ENCODE measurements at regions not wholly inside any gene's neighbourhood (a gene's known extent, or its start where the extent isn't known, plus 50 kb on each side); places are given as distances from the start of the nearest gene placed in this dataset.

DNA sequence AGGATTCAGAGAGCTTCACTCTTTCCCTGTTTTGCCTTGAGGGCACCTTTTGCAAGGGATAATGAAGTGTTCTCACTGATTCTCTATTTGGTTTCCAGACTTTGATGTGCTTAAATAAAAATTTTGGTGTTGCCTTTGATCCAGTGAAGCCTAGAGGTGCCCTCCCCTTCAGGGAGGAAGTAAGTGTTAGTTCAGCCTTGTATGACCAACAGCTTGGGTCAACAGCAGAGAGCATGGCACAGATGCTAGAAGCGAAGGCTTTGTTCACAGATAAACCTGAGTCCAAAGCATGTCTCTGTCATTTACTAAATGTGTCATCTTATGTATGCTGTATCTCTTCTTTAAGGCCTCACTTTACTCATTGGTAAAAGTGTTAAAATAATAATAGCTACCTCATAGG, 52.8 kb upstream of the STXBP6 start:
- no peak overlapping the region for H3K27ac ChIP-seq (ENCODE audit: insufficient read depth, low read length, poor library complexity, severe bottlenecking)
- no peak overlapping the region for H3K4me3 ChIP-seq (ENCODE audit: insufficient read depth, low read depth, low read length, poor library complexity, severe bottlenecking)
- no peak for DNase-seq
- no peaks in the 10 kb centered on the region for H3K36me3 ChIP-seq (ENCODE audit: control insufficient read depth, insufficient read depth, low read length)
- no peaks in the 10 kb centered on the region for H3K27me3 ChIP-seq (replicated peaks; ENCODE audit: control insufficient read depth, insufficient read depth, low read length, poor library complexity, severe bottlenecking)
- no peaks in the 10 kb centered on the region for H3K4me1 ChIP-seq (ENCODE audit: control insufficient read depth, insufficient read depth, low read length, poor library complexity, severe bottlenecking)
- H3K9me3 ChIP-seq (ENCODE audit: control insufficient read depth, low read length): no peaks in the 10 kb centered on the region

DNA sequence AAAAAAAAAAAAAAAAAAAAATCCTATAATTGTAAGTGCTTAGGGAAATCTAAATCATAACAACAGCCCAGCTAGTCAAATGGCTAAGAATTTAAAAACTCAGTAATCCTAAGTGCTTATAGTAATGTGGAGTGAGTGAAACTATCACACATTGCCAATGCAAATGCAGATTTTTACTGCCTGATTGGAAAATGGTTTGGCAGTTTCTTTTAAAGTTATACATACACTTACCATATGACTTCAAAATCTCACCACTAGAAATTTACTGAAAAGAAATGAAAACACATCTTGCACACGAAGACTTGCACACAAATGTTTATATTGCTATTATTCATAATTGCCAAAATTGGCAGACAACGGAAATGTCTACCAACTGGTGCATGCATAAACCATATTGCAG, 51.3 kb upstream of the STXBP6 start:
- no peaks in the 10 kb centered on the region for H3K27me3 ChIP-seq (replicated peaks; ENCODE audit: control insufficient read depth, insufficient read depth, low read length, poor library complexity, severe bottlenecking)
- DNase-seq: no peak
- no peaks in the 10 kb centered on the region for H3K9me3 ChIP-seq (ENCODE audit: control insufficient read depth, low read length)
- H3K4me1 ChIP-seq (ENCODE audit: control insufficient read depth, insufficient read depth, low read length, poor library complexity, severe bottlenecking): no peaks in the 10 kb centered on the region
- H3K27ac ChIP-seq (ENCODE audit: insufficient read depth, low read length, poor library complexity, severe bottlenecking): no peak overlapping the region
- no peaks in the 10 kb centered on the region for H3K36me3 ChIP-seq (ENCODE audit: control insufficient read depth, insufficient read depth, low read length)
- H3K4me3 ChIP-seq (ENCODE audit: insufficient read depth, low read depth, low read length, poor library complexity, severe bottlenecking): no peak overlapping the region
